ENCODE measurements at regions not wholly inside any gene's neighbourhood (a gene's known extent, or its start where the extent isn't known, plus 50 kb on each side); places are given as distances from the start of the nearest gene placed in this dataset.

DNA sequence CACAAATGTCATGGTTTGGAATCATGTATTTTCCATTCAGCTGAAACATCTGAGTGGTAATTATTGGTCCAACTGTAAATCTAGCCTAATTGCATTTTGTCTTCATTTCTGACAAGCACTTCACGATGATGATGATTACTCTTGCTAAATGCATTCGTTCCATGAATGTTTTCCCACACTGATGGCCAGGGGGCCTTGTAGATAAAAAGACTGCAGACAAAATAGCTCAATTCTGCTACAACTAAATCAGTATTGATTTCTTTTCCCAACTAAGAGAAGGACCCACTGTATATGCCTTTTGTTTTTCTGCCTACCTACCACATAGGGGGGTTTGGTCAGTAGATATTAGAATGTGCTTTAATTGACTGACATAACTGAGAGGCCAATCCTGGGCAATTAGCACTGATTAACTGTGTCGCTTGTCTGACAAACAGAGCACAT, 1351.3 kb upstream of the NUDT12 start:
- H3K4me1 ChIP-seq (ENCODE audit: insufficient read depth, low read length) = no peaks in the 10 kb centered on the region
- no peak overlapping the region for H3K23ac ChIP-seq (ENCODE audit: insufficient read length, low read depth, low read length)
- H3K18ac ChIP-seq (ENCODE audit: insufficient read length, low read depth, low read length) = no peak overlapping the region
- H3K56ac ChIP-seq (ENCODE audit: insufficient read length, low read depth, low read length) = no peak overlapping the region
- H3K23me2 ChIP-seq (ENCODE audit: insufficient read length, low read depth, low read length, poor library complexity, severe bottlenecking) = no peaks in the 10 kb centered on the region
- Mint-ChIP-seq H3K4me1 (no peaks in the 10 kb centered on the region), H3K27me3 (ENCODE audit: low read depth) (no peaks in the 10 kb centered on the region), H3K9me3 (no peaks in the 10 kb centered on the region), H3K4me3 (no peak overlapping the region), H3K36me3 (ENCODE audit: insufficient read depth in 1 of 3, low read depth in 3 of 3) (peaks cover 0 to 2% (median 0%) of the 10 kb centered on the region in 3 experiments; a peak in 1 of 7 replicates), H3K27ac (no peak overlapping the region)
- no peak overlapping the region for H3K27ac ChIP-seq (ENCODE audit: insufficient read length, low read depth, low read length)
- no peak overlapping the region for H4K8ac ChIP-seq (replicated peaks; ENCODE audit: insufficient read length, low read depth, low read length)
- TF ChIP-seq, protein P1, sequence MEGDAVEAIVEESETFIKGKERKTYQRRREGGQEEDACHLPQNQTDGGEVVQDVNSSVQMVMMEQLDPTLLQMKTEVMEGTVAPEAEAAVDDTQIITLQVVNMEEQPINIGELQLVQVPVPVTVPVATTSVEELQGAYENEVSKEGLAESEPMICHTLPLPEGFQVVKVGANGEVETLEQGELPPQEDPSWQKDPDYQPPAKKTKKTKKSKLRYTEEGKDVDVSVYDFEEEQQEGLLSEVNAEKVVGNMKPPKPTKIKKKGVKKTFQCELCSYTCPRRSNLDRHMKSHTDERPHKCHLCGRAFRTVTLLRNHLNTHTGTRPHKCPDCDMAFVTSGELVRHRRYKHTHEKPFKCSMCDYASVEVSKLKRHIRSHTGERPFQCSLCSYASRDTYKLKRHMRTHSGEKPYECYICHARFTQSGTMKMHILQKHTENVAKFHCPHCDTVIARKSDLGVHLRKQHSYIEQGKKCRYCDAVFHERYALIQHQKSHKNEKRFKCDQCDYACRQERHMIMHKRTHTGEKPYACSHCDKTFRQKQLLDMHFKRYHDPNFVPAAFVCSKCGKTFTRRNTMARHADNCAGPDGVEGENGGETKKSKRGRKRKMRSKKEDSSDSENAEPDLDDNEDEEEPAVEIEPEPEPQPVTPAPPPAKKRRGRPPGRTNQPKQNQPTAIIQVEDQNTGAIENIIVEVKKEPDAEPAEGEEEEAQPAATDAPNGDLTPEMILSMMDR (conservative IDR thresholded peaks at IDR 0.05) = no peak
- H2BK120ac ChIP-seq (ENCODE audit: low read depth, low read length, poor library complexity, severe bottlenecking) = no peak overlapping the region
- no peaks in the 10 kb centered on the region for H3K79me2 ChIP-seq (ENCODE audit: insufficient read depth, low read length)
- no peaks in the 10 kb centered on the region for H3K79me1 ChIP-seq (ENCODE audit: insufficient read depth, low read depth, low read length, poor library complexity, severe bottlenecking)
- WGBS (ENCODE audit: extremely low coverage, insufficient read length, low lambda C conversion rate) = no CpG with 5 or more reads among the region's 3 CpGs
- no peak overlapping the region for H3K4me2 ChIP-seq (ENCODE audit: insufficient read depth, insufficient read length, low read length)
- no peak overlapping the region for H3K4ac ChIP-seq (ENCODE audit: low read depth, low read length)
- no peak overlapping the region for H3K14ac ChIP-seq (ENCODE audit: insufficient read depth, low read length)
- H4K5ac ChIP-seq (ENCODE audit: insufficient read length, low read depth, low read length) = no peak overlapping the region
- H2BK15ac ChIP-seq (ENCODE audit: low read depth, low read length) = no peak overlapping the region
- H2BK20ac ChIP-seq (ENCODE audit: low read depth, low read length, poor library complexity, severe bottlenecking) = no peak overlapping the region
- H3K9ac ChIP-seq (ENCODE audit: extremely low read depth, insufficient read length, low read length) = no peak overlapping the region
- H3K27me3 ChIP-seq (ENCODE audit: insufficient read depth, low read length) = no peaks in the 10 kb centered on the region
- no peak overlapping the region for H2AFZ ChIP-seq (ENCODE audit: low read length)
- no peaks in the 10 kb centered on the region for H4K20me1 ChIP-seq (ENCODE audit: control insufficient read depth, insufficient read depth, insufficient read length)
- H2AK5ac ChIP-seq (ENCODE audit: insufficient read length, low read length) = no peak overlapping the region
- no peaks in the 10 kb centered on the region for H3K9me3 ChIP-seq (ENCODE audit: control insufficient read depth, low read depth, low read length)
- H4K91ac ChIP-seq (ENCODE audit: insufficient read length, low read depth, low read length) = no peak overlapping the region
- DNase-seq = no peak
- no peak overlapping the region for H3T11ph ChIP-seq (ENCODE audit: low read length)
- H2BK12ac ChIP-seq (ENCODE audit: insufficient read length, low read depth, low read length) = no peak overlapping the region
- no peak overlapping the region for H2BK5ac ChIP-seq (ENCODE audit: insufficient read length, low read length)
